SK-N-SH (cell line): ENCODE measurements at regions not wholly inside any gene's neighbourhood (a gene's known extent, or its start where the extent isn't known, plus 50 kb on each side); places are given as distances from the start of the nearest gene placed in this dataset.

Experiments used
- CTCF ChIA-PET: fragments of 300-600, 350-600 bp; formaldehyde crosslinking; extraction: SDS; loops from one replicate; lab custom pipeline; 2021; lab: Yijun Ruan, JAX
- POLR2A ChIA-PET: fragments of 350-600 bp; sonication (Branson Sonifier 250); formaldehyde crosslinking; extraction: SDS; loops from one replicate; lab custom pipeline; 2020; ENCODE audit warnings: antibody characterized with exemption, inconsistent platforms; lab: Yijun Ruan, JAX
- DNase-seq: peaks from one replicate; pipeline ENCODE4 v3.0.0; 2012
- H2AFZ ChIP-seq: fragments of 200-600 bp; sonication (generic); 2 replicates; pipeline ENCODE4 v1.8.1; 2016; ENCODE audit warnings: antibody characterized with exemption, mild to moderate bottlenecking, low read depth
- H3F3A ChIP-seq: fragments of 200-600 bp; sonication (generic); replicated peaks from 2 replicates; pipeline ENCODE3; 2016; ENCODE audit warnings: antibody characterized with exemption, mild to moderate bottlenecking; ENCODE audit not compliant: insufficient read depth
- H3K27ac ChIP-seq, 2 experiments: fragments of 200-500 bp in 1 of 2; fragments of 200-600 bp in 1 of 2; sonication (Bioruptor generic) in 1 of 2; sonication (generic), shearing (Covaris generic) in 1 of 2; 2 replicates each; pipeline versions ENCODE4 v1.5.1 to v1.6.1; 2014 to 2016; ENCODE audit warnings: low read depth in 2 of 2, inconsistent platforms in 1 of 2, low read length in 1 of 2, mild to moderate bottlenecking in 1 of 2, mixed read lengths in 1 of 2
- H3K27me3 ChIP-seq: fragments of 200-600 bp; sonication (generic), shearing (Covaris generic); 2 replicates; pipeline ENCODE4 v1.6.1; 2016; ENCODE audit warnings: mixed run types; ENCODE audit not compliant: insufficient read depth
- H3K36me3 ChIP-seq, 2 experiments: fragments of 200-500 bp in 1 of 2; fragments of 200-600 bp in 1 of 2; sonication (Bioruptor generic) in 1 of 2; sonication (generic) in 1 of 2; replicated peaks in 1 of 2; 2 replicates each; pipeline versions ENCODE3 to v1.5.1; 2014 to 2016; ENCODE audit warnings: low read length in 1 of 2, mild to moderate bottlenecking in 1 of 2; ENCODE audit not compliant: insufficient read depth in 2 of 2, control insufficient read depth in 1 of 2
- H3K4me1 ChIP-seq, 2 experiments: fragments of 200-500 bp in 1 of 2; fragments of 200-600 bp in 1 of 2; sonication (Bioruptor generic) in 1 of 2; sonication (generic), shearing (Covaris generic) in 1 of 2; 2 replicates each; pipeline versions ENCODE4 v1.5.1 to v1.6.1; 2014 to 2016; ENCODE audit warnings: low read depth in 1 of 2, low read length in 1 of 2, mixed run types in 1 of 2; ENCODE audit not compliant: insufficient read depth in 2 of 2, control insufficient read depth in 1 of 2
- H3K4me2 ChIP-seq: fragments of 200-600 bp; sonication (generic), shearing (Covaris generic); 2 replicates; pipeline ENCODE4 v1.6.1; 2017; ENCODE audit warnings: mixed run types
- H3K4me3 ChIP-seq, 2 experiments: fragments of 200-500 bp in 1 of 2; fragments of 200-600 bp in 1 of 2; sonication (Bioruptor generic) in 1 of 2; sonication (generic), shearing (Covaris generic) in 1 of 2; 2 replicates each; pipeline versions ENCODE4 v1.5.1 to v1.8.1; 2014 to 2016; ENCODE audit warnings: low read depth in 2 of 2, inconsistent platforms in 1 of 2, low read length in 1 of 2, mild to moderate bottlenecking in 1 of 2, mixed read lengths in 1 of 2, moderate library complexity in 1 of 2
- H3K79me2 ChIP-seq: fragments of 200-600 bp; sonication (generic); 2 replicates; pipeline ENCODE4 v1.8.1; 2017; ENCODE audit warnings: mild to moderate bottlenecking; ENCODE audit not compliant: insufficient read depth
- H3K9ac ChIP-seq: fragments of 200-600 bp; sonication (generic); 2 replicates; pipeline ENCODE4 v1.6.1; 2017; ENCODE audit warnings: mixed run types
- H3K9me2 ChIP-seq: fragments of 200-600 bp; sonication (generic); 2 replicates; pipeline ENCODE4 v1.6.1; 2017; ENCODE audit warnings: mixed run types
- H3K9me3 ChIP-seq: fragments of 200-600 bp; sonication (generic); 2 replicates; pipeline ENCODE4 v1.6.1; 2017; ENCODE audit warnings: mixed run types, mild to moderate bottlenecking, moderate library complexity
- H4K20me1 ChIP-seq: fragments of 200-600 bp; sonication (generic); 2 replicates; pipeline ENCODE4 v1.6.1; 2017; ENCODE audit warnings: mild to moderate bottlenecking, mixed run types; ENCODE audit not compliant: insufficient read depth
- CHD2 ChIP-seq: fragments of 150-350 bp; IDR thresholded peaks from 2 replicates; pipeline ENCODE4 v1.6.1; 2018; ENCODE audit warnings: low read length; ENCODE audit not compliant: partially characterized antibody
- EP300 ChIP-seq, 2 experiments: IDR thresholded peaks; 2 replicates each; pipeline versions ENCODE4 v1.4.0 to v1.6.1; 2012; ENCODE audit warnings: borderline replicate concordance in 1 of 2, low read depth in 1 of 2, low read length in 1 of 2
- EZH2phosphoT487 ChIP-seq: fragments of 200-600 bp; sonication (generic); IDR thresholded peaks from 2 replicates; pipeline ENCODE4 v1.6.1; 2017; ENCODE audit warnings: low read depth, mixed run types, mild to moderate bottlenecking, antibody characterized with exemption, moderate library complexity, borderline replicate concordance
- FOXJ3 ChIP-seq: sonication (generic); formaldehyde crosslinking; IDR thresholded peaks from 2 replicates; pipeline ENCODE4 v1.5.1; 2020; ENCODE audit warnings: mild to moderate bottlenecking, missing genetic modification reagents
- GABPA ChIP-seq: IDR thresholded peaks from 2 replicates; pipeline ENCODE4 v1.4.0; 2012; ENCODE audit warnings: low read depth, mild to moderate bottlenecking
- GATA2 ChIP-seq: sonication (generic); formaldehyde crosslinking; IDR thresholded peaks from 2 replicates; pipeline ENCODE4 v1.5.0; 2020; ENCODE audit warnings: mild to moderate bottlenecking, missing genetic modification reagents
- JUND ChIP-seq: IDR thresholded peaks from 2 replicates; pipeline ENCODE4 v1.4.0; 2012
- MXI1 ChIP-seq: IDR thresholded peaks from 2 replicates; pipeline ENCODE4 v1.6.1; 2012; ENCODE audit warnings: mild to moderate bottlenecking, low read depth, low read length, improper control_type of control experiment
- NFIC ChIP-seq: IDR thresholded peaks from 2 replicates; pipeline ENCODE4 v1.4.0; 2012; ENCODE audit warnings: borderline replicate concordance
- NRF1 ChIP-seq: IDR thresholded peaks from 2 replicates; pipeline ENCODE4 v1.6.1; 2012; ENCODE audit warnings: low read depth, mild to moderate bottlenecking, low read length
- RAD21 ChIP-seq: IDR thresholded peaks from 2 replicates; pipeline ENCODE4 v1.6.1; 2012; ENCODE audit warnings: mild to moderate bottlenecking, low read length
- RCOR1 ChIP-seq: fragments of 150-350 bp; IDR thresholded peaks from 2 replicates; pipeline ENCODE4 v1.6.1; 2017; ENCODE audit warnings: antibody characterized with exemption, low read length
- RFX5 ChIP-seq: IDR thresholded peaks from 2 replicates; pipeline ENCODE4 v1.6.1; 2012; ENCODE audit warnings: mild to moderate bottlenecking, improper control_type of control experiment, low read length
- SIN3A ChIP-seq: IDR thresholded peaks from 2 replicates; pipeline ENCODE4 v1.6.1; 2012; ENCODE audit warnings: low read depth, mild to moderate bottlenecking, low read length, moderate library complexity, borderline replicate concordance
- TAF1 ChIP-seq: IDR thresholded peaks from 2 replicates; pipeline ENCODE4 v1.6.1; 2012; ENCODE audit warnings: low read depth, mild to moderate bottlenecking, low read length, moderate library complexity, borderline replicate concordance
- TCF12 ChIP-seq: IDR thresholded peaks from 2 replicates; pipeline ENCODE4 v1.4.0; 2012
- TF ChIP-seq, protein P1 (sequence below): IDR thresholded peaks from 2 replicates; pipeline ENCODE4; 2012
- TF ChIP-seq, protein P2 (sequence below): IDR thresholded peaks from 2 replicates; pipeline ENCODE4 v1.4.0; 2012; ENCODE audit warnings: low read depth, borderline replicate concordance
- TF ChIP-seq, protein P3 (sequence below): fragments of 150-350 bp; IDR thresholded peaks from 2 replicates; pipeline ENCODE4 v1.6.1; 2016; ENCODE audit warnings: mild to moderate bottlenecking, low read depth, low read length
- TF ChIP-seq, protein P4 (sequence below): IDR thresholded peaks from 2 replicates; pipeline ENCODE4 v1.4.0; 2012; ENCODE audit warnings: low read depth, borderline replicate concordance

DNA sequence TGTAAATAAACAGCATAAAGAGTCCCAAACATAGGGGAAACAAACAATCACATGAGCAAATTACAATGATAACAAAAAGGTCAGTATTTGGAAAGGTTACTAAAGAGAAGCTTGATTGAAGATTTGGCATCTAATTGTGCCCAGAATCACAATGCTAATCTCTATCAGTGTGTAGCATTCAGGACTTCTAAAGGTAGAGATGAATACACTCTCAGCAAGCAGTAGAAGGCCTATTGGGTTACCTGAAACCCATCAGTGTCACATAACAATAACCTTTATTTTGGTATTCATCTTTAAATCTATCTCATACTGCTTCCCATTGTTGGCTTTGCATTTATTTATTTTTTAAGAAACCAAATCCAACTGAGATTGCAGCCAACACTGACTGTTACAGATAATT lies 319.5 kb downstream of the ACTRT1 start:
- no peak for DNase-seq
- no peaks in the 10 kb centered on the region for H3F3A ChIP-seq
- H2AFZ ChIP-seq: no peak overlapping the region
- no peak overlapping the region for H3K4me2 ChIP-seq
- ChIA-PET POLR2A (no interaction called here), CTCF (no interaction called here)
- H3K27ac ChIP-seq: no peak overlapping the region
- peaks cover 0 to 3% of the 10 kb centered on the region in 2 experiments for H3K36me3 ChIP-seq
- H3K9me2 ChIP-seq: no peaks in the 10 kb centered on the region
- no peak overlapping the region for H3K4me3 ChIP-seq
- no peak for TF ChIP-seq RAD21
- TF ChIP-seq MXI1: no peak
- TF ChIP-seq, protein P1, sequence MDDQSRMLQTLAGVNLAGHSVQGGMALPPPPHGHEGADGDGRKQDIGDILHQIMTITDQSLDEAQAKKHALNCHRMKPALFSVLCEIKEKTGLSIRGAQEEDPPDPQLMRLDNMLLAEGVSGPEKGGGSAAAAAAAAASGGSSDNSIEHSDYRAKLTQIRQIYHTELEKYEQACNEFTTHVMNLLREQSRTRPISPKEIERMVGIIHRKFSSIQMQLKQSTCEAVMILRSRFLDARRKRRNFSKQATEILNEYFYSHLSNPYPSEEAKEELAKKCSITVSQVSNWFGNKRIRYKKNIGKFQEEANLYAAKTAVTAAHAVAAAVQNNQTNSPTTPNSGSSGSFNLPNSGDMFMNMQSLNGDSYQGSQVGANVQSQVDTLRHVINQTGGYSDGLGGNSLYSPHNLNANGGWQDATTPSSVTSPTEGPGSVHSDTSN: no peak
- no peak for TF ChIP-seq SIN3A
- TF ChIP-seq, protein P2, sequence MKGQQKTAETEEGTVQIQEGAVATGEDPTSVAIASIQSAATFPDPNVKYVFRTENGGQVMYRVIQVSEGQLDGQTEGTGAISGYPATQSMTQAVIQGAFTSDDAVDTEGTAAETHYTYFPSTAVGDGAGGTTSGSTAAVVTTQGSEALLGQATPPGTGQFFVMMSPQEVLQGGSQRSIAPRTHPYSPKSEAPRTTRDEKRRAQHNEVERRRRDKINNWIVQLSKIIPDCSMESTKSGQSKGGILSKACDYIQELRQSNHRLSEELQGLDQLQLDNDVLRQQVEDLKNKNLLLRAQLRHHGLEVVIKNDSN: no peak
- TF ChIP-seq, protein P3, sequence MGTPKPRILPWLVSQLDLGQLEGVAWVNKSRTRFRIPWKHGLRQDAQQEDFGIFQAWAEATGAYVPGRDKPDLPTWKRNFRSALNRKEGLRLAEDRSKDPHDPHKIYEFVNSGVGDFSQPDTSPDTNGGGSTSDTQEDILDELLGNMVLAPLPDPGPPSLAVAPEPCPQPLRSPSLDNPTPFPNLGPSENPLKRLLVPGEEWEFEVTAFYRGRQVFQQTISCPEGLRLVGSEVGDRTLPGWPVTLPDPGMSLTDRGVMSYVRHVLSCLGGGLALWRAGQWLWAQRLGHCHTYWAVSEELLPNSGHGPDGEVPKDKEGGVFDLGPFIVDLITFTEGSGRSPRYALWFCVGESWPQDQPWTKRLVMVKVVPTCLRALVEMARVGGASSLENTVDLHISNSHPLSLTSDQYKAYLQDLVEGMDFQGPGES: no peak
- TF ChIP-seq EZH2phosphoT487: no peak
- no peak for TF ChIP-seq JUND
- TF ChIP-seq EP300 (IDR thresholded peaks at IDR 0.05; ENCODE audit: borderline replicate concordance in 1 of 2, low read depth in 1 of 2, low read length in 1 of 2): no peak
- TF ChIP-seq NFIC: no peak
- TF ChIP-seq RCOR1: no peak
- TF ChIP-seq NRF1: no peak
- TF ChIP-seq RFX5: no peak
- H3K27me3 ChIP-seq: no peaks in the 10 kb centered on the region
- H3K9ac ChIP-seq: no peak overlapping the region
- H4K20me1 ChIP-seq: no peaks in the 10 kb centered on the region
- no peaks in the 10 kb centered on the region for H3K4me1 ChIP-seq
- no peaks in the 10 kb centered on the region for H3K9me3 ChIP-seq
- H3K79me2 ChIP-seq: no peaks in the 10 kb centered on the region

DNA sequence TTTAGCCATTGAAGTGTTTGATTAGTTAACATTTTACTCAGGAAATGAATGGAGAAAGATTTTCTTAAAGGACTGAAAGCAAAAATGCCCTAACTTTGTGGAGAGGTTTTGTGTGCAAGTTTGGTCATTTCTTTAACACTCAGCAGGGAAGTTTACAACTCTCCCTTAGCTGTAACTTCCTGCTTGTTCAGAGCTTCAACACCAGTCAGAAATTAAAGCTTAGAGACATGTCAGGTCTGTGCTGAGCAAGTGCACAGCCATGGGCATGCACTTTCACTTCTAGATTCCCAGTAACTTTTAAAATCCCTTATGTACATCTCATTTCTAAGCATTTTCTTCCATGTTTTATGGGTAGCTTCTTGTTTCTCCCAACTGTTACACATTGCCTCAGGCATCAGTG lies 326.0 kb downstream of the ACTRT1 start:
- TF ChIP-seq, protein P2: no peak
- TF ChIP-seq, protein P1: no peak
- TF ChIP-seq GATA2 (CRISPR knock-in tag): no peak
- TF ChIP-seq TCF12: no peak
- TF ChIP-seq, protein P4, sequence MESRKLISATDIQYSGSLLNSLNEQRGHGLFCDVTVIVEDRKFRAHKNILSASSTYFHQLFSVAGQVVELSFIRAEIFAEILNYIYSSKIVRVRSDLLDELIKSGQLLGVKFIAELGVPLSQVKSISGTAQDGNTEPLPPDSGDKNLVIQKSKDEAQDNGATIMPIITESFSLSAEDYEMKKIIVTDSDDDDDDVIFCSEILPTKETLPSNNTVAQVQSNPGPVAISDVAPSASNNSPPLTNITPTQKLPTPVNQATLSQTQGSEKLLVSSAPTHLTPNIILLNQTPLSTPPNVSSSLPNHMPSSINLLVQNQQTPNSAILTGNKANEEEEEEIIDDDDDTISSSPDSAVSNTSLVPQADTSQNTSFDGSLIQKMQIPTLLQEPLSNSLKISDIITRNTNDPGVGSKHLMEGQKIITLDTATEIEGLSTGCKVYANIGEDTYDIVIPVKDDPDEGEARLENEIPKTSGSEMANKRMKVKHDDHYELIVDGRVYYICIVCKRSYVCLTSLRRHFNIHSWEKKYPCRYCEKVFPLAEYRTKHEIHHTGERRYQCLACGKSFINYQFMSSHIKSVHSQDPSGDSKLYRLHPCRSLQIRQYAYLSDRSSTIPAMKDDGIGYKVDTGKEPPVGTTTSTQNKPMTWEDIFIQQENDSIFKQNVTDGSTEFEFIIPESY: no peak
- TF ChIP-seq NFIC: no peak
- TF ChIP-seq NRF1: no peak
- no peak for TF ChIP-seq CHD2
- no peak for TF ChIP-seq GABPA
- no peak for TF ChIP-seq EP300 (IDR thresholded peaks at IDR 0.05; ENCODE audit: borderline replicate concordance in 1 of 2, low read depth in 1 of 2, low read length in 1 of 2)
- no peak for TF ChIP-seq TAF1
- TF ChIP-seq FOXJ3 (CRISPR knock-in tag): no peak
- no peak for TF ChIP-seq JUND
- CTCF ChIA-PET: interaction anchor here (0.9 kb wide), 1 partner anchor 70 kb away, joined by 3 read pairs; no protein-coding TSS in a partner anchor
- Histone ChIP-seq H3K4me3 (no peak overlapping the region), H3K4me1 (no peaks in the 10 kb centered on the region), H3F3A (no peaks in the 10 kb centered on the region), H3K27me3 (no peaks in the 10 kb centered on the region), H3K79me2 (no peaks in the 10 kb centered on the region), H3K9ac (no peak overlapping the region), H3K27ac (no peak overlapping the region), H3K9me2 (no peaks in the 10 kb centered on the region; the same call in 1 of the 2 replicates), H4K20me1 (no peaks in the 10 kb centered on the region), H3K4me2 (no peak overlapping the region), H3K9me3 (0 out of 2 replicates have a peak, but pooled peaks cover 5% of the 10 kb centered on the region), H3K36me3 (no peaks in the 10 kb centered on the region), H2AFZ (no peak overlapping the region)
- POLR2A ChIA-PET: no interaction called here
- DNase-seq: no peak
